ENCODE measurements at regions not wholly inside any gene's neighbourhood (a gene's known extent, or its start where the extent isn't known, plus 50 kb on each side); places are given as distances from the start of the nearest gene placed in this dataset.

GRCh38 chr5:163758283-163758711 is 252.9 kb downstream of the MAT2B start:
- ATAC-seq (no peak), DNase-seq (ENCODE audit: low spot score) (no peak)
- intact Hi-C loops (cut with DNase I): no loop called here

GRCh38 chr5:163759000-163759704 is 253.7 kb downstream of the MAT2B start:
- no peak for ATAC-seq
- DNase-seq (ENCODE audit: low spot score): no peak
- intact Hi-C loops (cut with DNase I): no loop called here

- ATAC-seq (no peak), DNase-seq (ENCODE audit: low spot score) (no peak)
- intact Hi-C loops (cut with DNase I): no loop called here
Observed at GRCh38 chr5:163760498-163760897, 255.1 kb downstream of the MAT2B start.

- DNase-seq (ENCODE audit: low spot score) (no peak), ATAC-seq (no peak)
- intact Hi-C loops (cut with DNase I): no loop called here
Observed at GRCh38 chr5:163766936-163767670, 261.7 kb downstream of the MAT2B start.

GRCh38 chr5:163770625-163771024 is 265.2 kb downstream of the MAT2B start:
- ATAC-seq (no peak), DNase-seq (ENCODE audit: low spot score) (no peak)
- intact Hi-C loops (cut with DNase I): no loop called here

- DNase-seq (ENCODE audit: low spot score) (no peak), ATAC-seq (no peak)
- intact Hi-C loops (cut with DNase I): no loop called here
Observed at GRCh38 chr5:163772241-163772640, 266.8 kb downstream of the MAT2B start.

GRCh38 chr5:163772644-163773043 is 267.2 kb downstream of the MAT2B start:
- no peak for ATAC-seq

GRCh38 chr5:163773226-163773625 is 267.8 kb downstream of the MAT2B start:
- ATAC-seq (no peak), DNase-seq (ENCODE audit: low spot score) (no peak)
- intact Hi-C loops (cut with DNase I): no loop called here

More at GRCh38 chr5:163772644-163773043, 267.2 kb downstream of the MAT2B start:
- DNase-seq (ENCODE audit: low spot score): no peak
- intact Hi-C loops (cut with DNase I): no loop called here

GRCh38 chr5:163789870-163790269 is 284.5 kb downstream of the MAT2B start:
- no peak for DNase-seq (ENCODE audit: low spot score)
- intact Hi-C loops (cut with DNase I): no loop called here
- no peak for ATAC-seq

GRCh38 chr5:163790497-163790896 is 285.1 kb downstream of the MAT2B start:
- ATAC-seq (no peak), DNase-seq (ENCODE audit: low spot score) (no peak)
- intact Hi-C loops (cut with DNase I): no loop called here

GRCh38 chr5:163794993-163795392 is 289.6 kb downstream of the MAT2B start:
- DNase-seq (ENCODE audit: low spot score): no peak
- intact Hi-C loops (cut with DNase I): no loop called here
- ATAC-seq: no peak

GRCh38 chr5:163807781-163808180 is 302.4 kb downstream of the MAT2B start:
- ATAC-seq: no peak
- intact Hi-C loops (cut with DNase I): no loop called here
- no peak for DNase-seq (ENCODE audit: low spot score)

- intact Hi-C loops (cut with DNase I): no loop called here
- ATAC-seq: no peak
- no peak for DNase-seq (ENCODE audit: low spot score)
Observed at GRCh38 chr5:163809473-163809872, 304.1 kb downstream of the MAT2B start.

- ATAC-seq (no peak), DNase-seq (ENCODE audit: low spot score) (no peak)
- intact Hi-C loops (cut with DNase I): no loop called here
Observed at GRCh38 chr5:163813900-163814299, 308.5 kb downstream of the MAT2B start.

- ATAC-seq: no peak
- intact Hi-C loops (cut with DNase I): no loop called here
- no peak for DNase-seq (ENCODE audit: low spot score)
Observed at GRCh38 chr5:163815240-163815791, 309.9 kb downstream of the MAT2B start.

- DNase-seq (ENCODE audit: low spot score) (no peak), ATAC-seq (no peak)
- intact Hi-C loops (cut with DNase I): no loop called here
Observed at GRCh38 chr5:163821142-163821541, 315.7 kb downstream of the MAT2B start.

GRCh38 chr5:163822548-163822947 is 317.1 kb downstream of the MAT2B start:
- no peak for ATAC-seq
- no peak for DNase-seq (ENCODE audit: low spot score)
- intact Hi-C loops (cut with DNase I): loop anchor here (1.0 kb wide), 1 partner anchor 35 kb away; no protein-coding TSS in a partner anchor

GRCh38 chr5:163825661-163826060 is 320.2 kb downstream of the MAT2B start:
- ATAC-seq: no peak
- intact Hi-C loops (cut with DNase I): no loop called here

GRCh38 chr5:163826201-163826600 is 320.8 kb downstream of the MAT2B start:
- DNase-seq (ENCODE audit: low spot score): no peak
- no peak for ATAC-seq
- intact Hi-C loops (cut with DNase I): no loop called here

More at GRCh38 chr5:163825661-163826060, 320.2 kb downstream of the MAT2B start:
- DNase-seq (ENCODE audit: low spot score): no peak

GRCh38 chr5:163832155-163832554 is 326.7 kb downstream of the MAT2B start:
- DNase-seq (ENCODE audit: low spot score): no peak
- intact Hi-C loops (cut with DNase I): no loop called here
- ATAC-seq: no peak

All from sciatic nerve (tissue), 2 donors.